ENCODE measurements at regions not wholly inside any gene's neighbourhood (a gene's known extent, or its start where the extent isn't known, plus 50 kb on each side); places are given as distances from the start of the nearest gene placed in this dataset.

- peak; percentile 49 for TF ChIP-seq CTCF (IDR thresholded peaks at IDR 0.05)
- no peak overlapping the region for H3K4me3 Mint-ChIP-seq (ENCODE audit: unreplicated experiment)
- H3K36me3 Mint-ChIP-seq (ENCODE audit: unreplicated experiment), result peaks cover 2% of the 10 kb centered on the region
- no peak for DNase-seq (ENCODE audit: extremely low spot score, unreplicated experiment)
- no peaks in the 10 kb centered on the region for H3K27me3 Mint-ChIP-seq (ENCODE audit: unreplicated experiment)
- H3K9me3 Mint-ChIP-seq (ENCODE audit: unreplicated experiment), result peaks cover 14% of the 10 kb centered on the region
- H3K27ac Mint-ChIP-seq (ENCODE audit: unreplicated experiment), result no peak overlapping the region
- H3K4me1 Mint-ChIP-seq (ENCODE audit: unreplicated experiment), result peaks cover 23% of the 10 kb centered on the region
Measured at GRCh38 chr13:65966991-65967451, 1263.1 kb downstream of the PCDH9 start.

GRCh38 chr13:65965501-65965900 lies 1264.6 kb downstream of the PCDH9 start:
- H3K27me3 Mint-ChIP-seq (ENCODE audit: unreplicated experiment), result no peaks in the 10 kb centered on the region
- H3K4me1 Mint-ChIP-seq (ENCODE audit: unreplicated experiment), result peaks cover 11% of the 10 kb centered on the region
- H3K4me3 Mint-ChIP-seq (ENCODE audit: unreplicated experiment), result no peak overlapping the region
- H3K9me3 Mint-ChIP-seq (ENCODE audit: unreplicated experiment), result peaks cover 14% of the 10 kb centered on the region
- H3K36me3 Mint-ChIP-seq (ENCODE audit: unreplicated experiment), result peaks cover 2% of the 10 kb centered on the region
- no peak overlapping the region for H3K27ac Mint-ChIP-seq (ENCODE audit: unreplicated experiment)
- no peak for TF ChIP-seq CTCF (IDR thresholded peaks at IDR 0.05)
- no peak for DNase-seq (ENCODE audit: extremely low spot score, unreplicated experiment)

- Mint-ChIP-seq H3K27ac (ENCODE audit: unreplicated experiment) (no peak overlapping the region), H3K36me3 (ENCODE audit: unreplicated experiment) (peaks cover 2% of the 10 kb centered on the region), H3K9me3 (ENCODE audit: unreplicated experiment) (peaks cover 14% of the 10 kb centered on the region), H3K4me3 (ENCODE audit: unreplicated experiment) (no peak overlapping the region), H3K27me3 (ENCODE audit: unreplicated experiment) (no peaks in the 10 kb centered on the region), H3K4me1 (ENCODE audit: unreplicated experiment) (peaks cover 6% of the 10 kb centered on the region)
- TF ChIP-seq CTCF (IDR thresholded peaks at IDR 0.05), result no peak
- DNase-seq (ENCODE audit: extremely low spot score, unreplicated experiment), result no peak
Measured at GRCh38 chr13:65964672-65965071, 1265.5 kb downstream of the PCDH9 start.

GRCh38 chr13:65959305-65959704 lies 1270.8 kb downstream of the PCDH9 start:
- TF ChIP-seq CTCF (IDR thresholded peaks at IDR 0.05), result no peak
- peaks cover 32% of the 10 kb centered on the region for H3K9me3 Mint-ChIP-seq (ENCODE audit: unreplicated experiment)
- H3K36me3 Mint-ChIP-seq (ENCODE audit: unreplicated experiment), result peaks cover 9% of the 10 kb centered on the region
- no peak for DNase-seq (ENCODE audit: extremely low spot score, unreplicated experiment)
- no peak overlapping the region for H3K4me3 Mint-ChIP-seq (ENCODE audit: unreplicated experiment)
- H3K27ac Mint-ChIP-seq (ENCODE audit: unreplicated experiment), result peak overlapping the region; percentile 41
- no peaks in the 10 kb centered on the region for H3K4me1 Mint-ChIP-seq (ENCODE audit: unreplicated experiment)
- no peaks in the 10 kb centered on the region for H3K27me3 Mint-ChIP-seq (ENCODE audit: unreplicated experiment)

GRCh38 chr13:65946387-65946786 lies 1283.7 kb downstream of the PCDH9 start:
- peaks cover 3% of the 10 kb centered on the region for H3K36me3 Mint-ChIP-seq (ENCODE audit: unreplicated experiment)
- no peaks in the 10 kb centered on the region for H3K27me3 Mint-ChIP-seq (ENCODE audit: unreplicated experiment)
- H3K4me1 Mint-ChIP-seq (ENCODE audit: unreplicated experiment), result peaks cover 14% of the 10 kb centered on the region
- no peak overlapping the region for H3K4me3 Mint-ChIP-seq (ENCODE audit: unreplicated experiment)
- TF ChIP-seq CTCF (IDR thresholded peaks at IDR 0.05), result no peak
- H3K9me3 Mint-ChIP-seq (ENCODE audit: unreplicated experiment), result peaks cover 3% of the 10 kb centered on the region
- no peak for DNase-seq (ENCODE audit: extremely low spot score, unreplicated experiment)
- H3K27ac Mint-ChIP-seq (ENCODE audit: unreplicated experiment), result no peak overlapping the region
